HG02973 (cell line): ENCODE measurements at regions not wholly inside any gene's neighbourhood (a gene's known extent, or its start where the extent isn't known, plus 50 kb on each side); places are given as distances from the start of the nearest gene placed in this dataset.

ENCODE experiments used
- ATAC-seq: cut with Tn5 transposase; IDR thresholded peaks from one replicate; pipeline ENCODE4 v1.9.1; 2021; ENCODE audit warnings: moderate library complexity; ENCODE audit not compliant: unreplicated experiment

DNA sequence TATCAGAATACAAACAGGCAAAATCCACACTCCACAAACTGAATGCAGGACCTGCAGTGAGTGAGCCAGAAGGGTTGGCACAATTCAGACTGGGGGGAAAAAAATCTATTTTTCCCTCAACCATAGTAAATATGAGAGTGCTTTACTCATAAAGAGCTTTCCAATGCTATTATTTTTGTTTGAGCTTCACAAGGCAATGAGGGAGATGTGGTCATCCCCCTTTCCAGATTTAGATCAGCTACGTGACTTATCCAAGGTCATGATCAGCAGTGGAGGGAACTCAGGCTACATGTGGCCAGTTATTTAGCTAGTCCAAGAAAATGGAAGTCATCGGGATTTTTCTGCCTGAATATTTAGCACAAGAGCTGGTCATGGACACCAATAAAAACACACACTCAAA lies 120.4 kb upstream of the KLF7 start:
- ATAC-seq = no peak

DNA sequence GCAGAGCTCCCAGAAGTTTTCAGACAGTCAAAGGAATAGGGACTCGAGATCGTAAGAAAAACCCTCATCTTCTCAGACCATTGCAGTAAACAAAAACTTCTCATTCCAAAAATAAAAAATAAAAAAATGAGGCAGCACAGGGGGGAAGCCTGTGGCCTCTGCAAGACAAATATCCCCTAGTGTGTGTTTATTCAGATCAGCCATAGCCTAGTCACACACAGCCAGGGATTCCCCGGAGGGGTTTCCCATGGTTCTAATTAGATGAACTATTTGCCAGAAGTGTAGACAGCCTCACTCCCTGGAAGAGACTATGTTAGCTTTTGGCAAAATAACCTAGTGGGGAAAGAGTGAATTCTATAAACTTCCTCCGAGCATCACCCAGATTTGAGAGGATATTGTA lies 122.9 kb upstream of the KLF7 start:
- ATAC-seq = peak; percentile 56

DNA sequence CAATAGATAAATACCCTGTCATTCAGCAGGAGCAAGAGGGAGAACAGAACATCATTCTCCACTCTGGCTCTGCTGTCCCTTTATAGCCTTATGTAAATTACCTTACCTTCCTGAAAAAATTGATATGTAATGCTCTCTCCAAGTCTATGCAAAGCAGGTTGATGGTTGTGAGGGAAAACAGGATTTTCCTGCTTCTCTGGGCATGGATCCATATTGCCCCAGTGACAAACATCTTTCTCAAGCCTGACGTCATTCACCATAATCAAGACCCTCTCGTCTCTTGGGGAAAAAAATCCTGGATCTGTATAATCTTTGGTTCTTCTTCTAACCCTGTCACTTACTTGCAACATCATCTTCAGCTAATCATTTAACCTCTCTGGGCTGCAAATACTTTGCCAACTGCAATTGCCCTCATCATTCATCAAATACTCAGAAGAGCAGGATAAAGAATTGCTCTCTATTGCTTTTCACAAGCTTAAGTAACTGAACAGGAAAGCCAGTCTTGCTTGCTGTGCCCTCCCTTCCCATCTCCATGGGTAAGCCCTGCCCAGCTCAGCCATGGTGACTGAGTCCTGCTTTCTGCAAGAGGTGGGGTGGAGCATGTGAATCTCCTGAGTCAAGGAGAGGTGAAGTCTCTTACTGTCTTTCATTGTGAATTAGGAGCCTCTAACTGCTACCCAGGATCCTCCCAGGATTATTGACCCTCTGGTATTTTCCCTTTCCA lies 123.7 kb upstream of the KLF7 start:
- ATAC-seq = no peak

DNA sequence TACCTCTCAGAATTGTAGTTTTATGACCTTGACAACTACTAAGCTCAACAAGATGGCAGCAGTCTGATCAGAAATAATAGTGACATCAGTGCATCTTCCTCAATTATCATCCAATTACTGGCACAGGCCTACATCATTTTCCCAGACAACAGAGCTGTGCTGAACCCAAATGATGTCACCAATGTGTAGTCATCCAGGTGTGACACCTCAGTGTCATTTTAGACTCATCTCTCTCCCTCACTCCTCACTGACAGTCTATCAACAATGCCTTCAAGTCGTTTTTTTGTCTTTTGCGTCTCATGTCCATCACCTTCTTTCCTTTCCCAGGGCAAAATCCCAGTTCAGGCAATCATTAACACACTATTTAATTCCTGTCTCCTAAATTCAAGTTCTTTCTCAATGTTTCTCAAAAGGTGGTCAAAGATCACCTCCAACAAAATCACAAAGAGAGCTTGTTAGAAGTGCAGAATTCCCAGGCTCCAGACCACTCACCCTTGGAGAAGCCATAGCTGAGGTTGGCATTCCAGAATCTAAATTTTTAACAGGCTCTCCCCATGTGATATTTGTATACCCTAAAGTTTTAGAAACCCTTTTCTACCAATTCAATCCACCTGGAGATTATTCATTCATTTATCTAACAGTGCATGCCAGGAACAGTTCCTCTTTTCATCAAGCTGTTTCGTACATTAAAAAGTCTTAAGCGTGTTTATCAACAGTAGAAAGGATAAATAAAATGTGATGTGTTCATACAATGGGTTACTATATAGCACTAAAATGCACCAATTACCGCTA lies 125.3 kb upstream of the KLF7 start:
- ATAC-seq = peak; percentile 39

DNA sequence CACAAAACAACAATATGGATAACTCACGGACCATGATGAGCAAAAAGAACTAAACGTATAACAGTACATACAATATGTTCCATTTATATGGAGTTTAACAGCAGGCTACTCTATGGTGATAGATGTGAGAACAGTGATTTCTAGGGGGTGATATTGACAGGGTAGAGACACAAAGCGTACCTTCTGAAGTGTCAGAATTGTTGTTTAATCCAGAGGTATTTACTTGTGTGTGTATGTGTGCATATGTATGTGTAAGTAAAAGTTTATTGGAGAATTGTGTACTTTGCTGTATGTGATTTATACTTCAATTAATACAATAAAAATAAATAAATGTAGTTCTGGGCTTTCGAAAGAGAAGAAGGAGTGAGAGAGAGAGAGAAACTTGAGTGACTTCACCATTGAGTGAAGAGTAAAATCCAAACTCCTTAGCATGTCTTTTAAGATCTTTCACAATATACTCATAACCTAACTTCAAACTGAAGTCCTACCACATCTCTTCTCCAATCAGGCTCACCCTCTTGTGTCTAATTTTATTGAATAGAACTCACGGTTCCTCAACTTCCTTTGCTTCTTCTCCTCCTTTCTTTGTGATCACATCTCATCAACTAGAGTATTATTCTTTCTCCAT lies 126.0 kb upstream of the KLF7 start:
- no peak for ATAC-seq

DNA sequence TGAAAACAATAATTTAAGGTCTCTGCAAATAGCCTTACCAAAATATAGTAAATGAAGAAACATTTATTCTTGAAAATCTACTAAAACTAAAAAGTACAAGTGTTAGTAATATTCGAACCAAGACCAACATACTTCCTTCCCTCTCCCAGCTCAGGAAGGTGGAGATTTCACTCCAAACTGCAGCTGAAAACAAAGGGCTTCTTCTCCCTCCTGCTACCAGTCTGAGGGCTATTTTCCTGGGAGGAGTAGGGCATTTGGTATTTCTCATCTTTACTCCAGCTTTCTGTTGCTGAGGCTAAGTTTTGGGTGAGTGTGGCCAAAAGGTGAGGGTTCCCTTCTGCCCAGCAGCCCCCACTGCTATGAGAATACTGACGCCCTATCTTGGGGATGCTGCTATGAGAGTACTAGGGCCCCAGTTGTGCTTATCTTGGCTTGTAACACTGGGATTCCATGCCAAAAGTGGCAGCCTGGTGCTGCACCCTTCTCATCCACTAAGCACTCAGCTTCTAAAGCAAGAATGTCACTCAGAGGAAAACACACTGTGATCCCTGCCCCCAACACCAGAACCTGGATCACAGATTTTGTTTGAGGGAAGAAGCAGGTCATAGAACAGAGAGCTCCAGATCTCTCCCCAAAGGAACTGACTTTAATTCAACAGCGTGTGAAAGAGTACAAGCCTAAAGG lies 130.7 kb upstream of the KLF7 start:
- ATAC-seq = no peak

DNA sequence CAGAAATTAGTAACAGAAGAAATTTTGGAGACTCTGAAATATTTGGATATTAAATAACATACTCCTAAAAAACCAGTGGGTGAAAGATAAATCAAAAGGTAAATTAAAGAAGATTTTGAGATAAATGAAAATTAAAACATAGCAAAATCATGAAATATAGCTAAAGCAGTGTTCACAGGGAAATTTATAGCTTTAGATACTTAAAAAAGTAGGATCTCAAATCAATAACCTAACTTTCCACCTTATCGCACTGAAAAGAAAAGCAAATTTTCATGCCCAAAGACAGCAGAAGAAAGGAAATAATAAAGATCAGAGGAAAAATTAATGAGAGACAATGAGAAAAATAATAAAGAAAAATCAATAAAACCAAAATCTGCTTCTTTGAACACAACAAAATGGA lies 135.1 kb upstream of the KLF7 start:
- ATAC-seq = no peak

DNA sequence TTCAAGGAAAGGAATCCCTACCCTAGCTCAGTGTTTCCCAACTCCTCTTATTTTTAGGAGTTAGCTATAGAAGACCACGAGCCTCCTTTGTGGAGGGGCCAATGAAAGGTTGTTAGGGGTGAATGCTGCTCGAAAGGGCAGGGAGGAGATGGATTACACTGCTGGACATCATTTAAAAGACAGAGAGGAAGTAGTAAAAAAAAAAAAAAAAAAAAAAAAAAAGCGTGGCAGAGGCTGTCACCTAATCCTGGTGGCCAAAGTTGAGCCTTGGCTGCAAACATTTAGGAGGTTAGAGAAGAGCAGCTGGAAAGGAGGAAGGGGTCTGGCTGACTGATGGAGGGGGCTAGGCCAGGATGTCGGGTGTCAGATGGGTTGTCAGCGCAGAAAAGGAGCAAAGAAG lies 139.0 kb upstream of the KLF7 start:
- ATAC-seq = no peak

DNA sequence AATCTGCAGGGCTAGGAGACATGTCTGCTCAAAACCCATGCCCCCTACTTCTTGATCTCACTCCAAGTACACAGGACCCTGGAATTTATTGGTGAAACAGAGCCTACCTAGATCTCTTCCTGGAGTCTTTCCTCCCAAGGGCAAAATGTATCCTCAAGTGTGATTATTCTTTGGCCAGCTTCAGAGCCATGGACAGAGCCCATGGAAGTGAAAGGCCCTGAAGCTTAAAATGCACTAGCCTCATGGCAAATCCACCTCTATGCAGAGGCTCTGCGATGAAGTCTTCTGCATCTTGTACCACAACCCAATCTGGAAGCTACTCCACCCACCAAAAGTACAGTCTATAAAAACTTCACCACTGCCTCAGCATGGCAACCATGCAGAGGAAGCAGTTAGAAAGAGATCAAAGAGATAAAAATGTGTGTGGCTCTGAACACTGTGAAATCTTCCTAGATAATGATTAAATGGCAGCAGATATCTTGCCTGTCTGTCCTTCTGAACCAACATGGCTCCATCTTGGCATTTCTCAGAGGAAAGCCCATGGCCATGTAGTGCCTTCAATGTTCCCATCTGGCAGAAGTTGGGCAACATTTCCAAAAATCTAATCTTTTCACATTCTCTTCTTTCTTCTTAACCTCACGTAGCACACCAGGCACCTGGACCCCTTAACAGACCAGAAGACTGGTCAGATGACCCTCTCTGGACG lies 142.9 kb upstream of the KLF7 start:
- ATAC-seq = no peak

DNA sequence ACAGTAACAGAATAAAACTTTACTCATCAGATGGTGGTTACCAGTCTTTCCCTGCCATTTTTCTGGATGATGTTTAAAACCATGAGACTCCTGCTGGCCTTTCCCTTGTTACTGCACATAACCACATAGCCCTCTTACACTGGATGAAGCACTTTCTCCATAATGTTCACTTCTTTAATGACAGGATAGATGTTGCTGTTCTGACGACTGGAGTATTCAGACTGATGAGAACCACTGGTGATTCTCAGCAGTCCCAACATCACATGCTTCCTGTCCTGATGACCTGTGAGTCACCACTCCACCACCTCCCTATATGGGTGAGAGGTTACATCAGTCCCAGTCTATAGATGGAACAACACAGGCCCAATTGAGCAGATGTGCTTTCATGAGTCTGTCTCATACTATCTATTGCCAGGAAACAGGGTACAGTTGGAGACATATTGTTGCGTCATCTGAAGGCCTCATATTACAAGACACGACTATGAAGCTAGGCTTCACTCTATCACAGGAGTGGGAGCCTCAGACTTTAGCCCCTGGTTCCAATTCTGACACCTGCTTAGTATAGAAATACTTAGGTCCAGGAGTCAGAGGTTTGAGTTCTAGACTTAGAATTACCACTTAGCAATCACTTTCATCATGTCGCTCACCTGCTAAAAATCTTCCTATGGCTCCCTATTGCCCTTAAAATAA lies 145.7 kb upstream of the KLF7 start:
- ATAC-seq = peak; percentile 91

DNA sequence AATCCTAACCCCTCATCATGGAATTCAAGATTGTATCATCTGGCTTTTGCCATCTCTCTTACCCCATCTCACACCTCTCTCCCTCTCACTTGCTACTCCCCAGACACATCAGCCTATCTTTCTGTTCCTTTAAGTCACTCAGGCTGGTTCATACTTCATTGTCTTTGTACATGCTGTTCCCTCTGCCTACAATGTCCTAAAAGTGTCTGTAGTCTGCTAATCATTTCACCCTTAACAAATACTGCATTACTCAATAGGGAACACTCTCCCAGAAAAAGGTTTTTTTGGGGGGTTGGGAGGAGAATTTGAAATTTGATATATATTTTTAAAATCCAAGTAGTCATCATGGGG lies 146.2 kb upstream of the KLF7 start:
- ATAC-seq = no peak

DNA sequence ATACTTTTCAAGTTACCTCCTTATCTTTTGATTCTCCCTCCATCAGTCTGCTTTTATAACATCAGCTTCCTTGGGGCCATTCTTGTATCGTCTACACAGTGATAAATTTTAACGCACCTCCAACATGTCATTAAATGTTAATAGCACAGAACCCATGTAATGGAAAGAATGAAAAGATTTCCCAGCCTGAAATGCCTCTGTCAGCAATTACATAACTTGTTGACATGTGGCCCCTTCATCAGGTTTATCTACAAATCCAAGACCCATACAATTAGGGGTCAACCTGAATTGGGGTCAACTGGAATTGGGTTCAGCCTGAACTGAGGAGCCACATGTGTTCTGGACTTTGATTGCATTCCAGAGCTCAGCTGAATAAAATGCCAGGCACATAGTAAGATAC lies 148.2 kb upstream of the KLF7 start:
- ATAC-seq = no peak

DNA sequence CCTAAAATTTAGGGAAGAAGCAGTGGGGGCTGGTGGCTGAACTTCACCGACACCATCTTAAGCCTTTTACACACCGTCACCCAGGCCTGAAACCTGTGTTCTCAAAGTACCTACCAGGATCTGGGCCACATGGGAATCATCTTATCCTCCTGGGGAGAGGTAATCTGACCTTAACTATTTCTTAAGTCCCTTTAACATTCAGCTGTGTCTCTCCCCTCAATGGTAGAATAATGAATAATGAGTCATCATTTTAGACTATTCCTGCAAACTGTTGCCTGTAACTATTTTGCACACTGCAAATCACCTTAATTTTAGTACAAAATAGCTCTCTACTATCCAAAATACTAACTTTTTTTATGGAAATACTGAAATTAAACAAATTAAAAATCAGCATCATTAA lies 149.4 kb upstream of the KLF7 start:
- no peak for ATAC-seq

DNA sequence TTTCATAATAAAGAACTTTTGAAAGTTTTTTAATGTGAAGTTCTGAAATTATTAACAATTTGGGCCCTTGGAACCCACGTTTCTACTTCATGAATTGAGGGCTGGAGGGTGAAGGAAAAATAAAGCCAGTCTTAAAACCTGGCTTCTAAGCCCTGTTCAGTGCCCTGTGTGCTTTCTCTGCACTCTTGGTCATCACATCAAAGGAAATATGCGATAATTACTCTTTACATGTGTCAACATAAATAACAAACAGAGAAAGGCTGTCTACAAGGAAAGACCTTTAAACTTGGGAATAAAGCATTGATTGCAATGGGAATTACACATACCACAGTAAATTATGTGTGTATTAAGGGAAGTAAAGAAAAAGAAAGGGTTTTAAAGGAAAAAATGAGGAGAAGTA lies 150.7 kb upstream of the KLF7 start:
- ATAC-seq = no peak

DNA sequence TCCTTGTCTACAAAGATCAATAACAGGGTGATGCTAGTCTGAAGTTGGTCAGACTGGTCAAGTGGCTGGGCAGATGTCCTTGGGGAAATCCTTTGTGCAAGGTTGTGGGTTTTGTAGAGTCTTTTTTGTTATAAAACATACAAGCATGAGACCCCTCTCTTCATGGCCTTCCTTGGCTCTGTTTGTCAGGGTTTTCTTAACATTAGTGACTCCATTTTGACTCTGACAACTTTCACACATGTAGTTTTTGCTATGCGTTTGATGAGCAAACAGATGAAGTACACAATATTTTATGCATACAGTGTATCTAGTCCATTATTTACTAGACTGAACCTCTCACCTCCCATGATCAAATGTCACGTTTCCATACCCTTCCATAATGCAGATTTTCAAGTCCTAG lies 151.2 kb upstream of the KLF7 start:
- no peak for ATAC-seq

DNA sequence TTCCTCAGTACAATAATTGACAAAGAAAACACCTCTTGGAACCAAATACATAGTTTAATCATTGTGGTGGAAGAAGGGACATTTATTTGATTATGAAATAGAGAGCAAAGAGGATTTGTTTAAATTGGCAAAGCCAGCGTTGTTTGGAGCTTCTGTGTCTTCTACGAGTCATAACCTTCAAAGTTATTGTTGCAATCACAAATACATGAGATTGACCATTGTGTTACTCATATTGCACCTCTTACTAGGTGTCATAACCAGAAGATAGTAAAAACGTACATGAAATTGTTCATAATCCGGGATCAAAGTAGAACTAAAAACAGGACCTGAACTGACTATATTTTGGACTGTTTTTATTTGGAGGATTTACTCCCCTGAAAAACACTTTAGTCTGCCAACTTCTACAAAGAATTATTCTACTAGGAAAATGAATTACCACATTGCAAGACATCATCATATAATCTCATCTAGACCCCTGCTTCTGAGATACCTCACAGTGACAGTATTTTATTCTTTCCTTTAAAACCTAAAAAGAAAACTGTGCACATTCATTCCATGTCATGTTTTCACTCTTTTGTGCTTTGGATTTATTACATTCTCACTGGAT lies 151.7 kb upstream of the KLF7 start:
- no peak for ATAC-seq

DNA sequence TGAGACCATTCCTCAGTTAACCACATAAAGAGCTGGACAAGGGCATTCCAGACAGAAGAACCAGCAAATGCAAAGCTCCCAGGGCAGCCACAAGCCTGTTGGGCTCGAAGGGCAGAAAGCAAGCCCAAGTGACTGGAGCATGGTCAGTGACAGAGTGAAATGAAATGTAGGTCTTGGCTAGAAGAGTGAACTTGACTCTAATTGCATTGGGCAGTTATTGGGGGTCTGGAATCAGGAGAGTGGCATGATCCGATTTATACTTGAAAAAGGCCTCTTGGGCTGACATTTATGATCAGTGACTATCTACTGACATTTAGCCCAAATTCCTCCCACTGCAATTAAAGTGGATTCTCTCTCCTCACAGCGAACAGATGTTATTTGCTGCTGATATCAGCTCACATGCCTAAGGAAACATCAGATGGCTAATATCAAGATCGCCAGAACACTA lies 152.5 kb upstream of the KLF7 start:
- no peak for ATAC-seq

DNA sequence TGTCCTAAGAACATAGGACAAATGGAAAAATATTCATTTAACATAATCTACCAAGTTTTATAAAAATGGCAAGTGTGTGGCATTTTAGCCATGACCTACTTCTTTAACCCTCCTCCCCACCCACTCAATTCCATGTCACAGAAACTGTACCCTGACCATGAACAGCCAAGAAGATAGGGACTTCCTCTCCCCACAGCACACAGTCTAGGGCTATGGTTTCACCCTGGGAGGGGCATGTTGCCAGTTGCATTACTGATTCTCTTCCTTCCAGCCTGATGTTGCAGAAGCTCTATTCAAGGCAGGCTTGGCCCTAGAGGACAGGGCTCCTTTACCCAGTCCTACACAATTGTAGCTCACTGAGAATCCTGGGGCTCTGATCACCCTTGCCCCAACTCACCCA lies 153.6 kb upstream of the KLF7 start:
- ATAC-seq = no peak

DNA sequence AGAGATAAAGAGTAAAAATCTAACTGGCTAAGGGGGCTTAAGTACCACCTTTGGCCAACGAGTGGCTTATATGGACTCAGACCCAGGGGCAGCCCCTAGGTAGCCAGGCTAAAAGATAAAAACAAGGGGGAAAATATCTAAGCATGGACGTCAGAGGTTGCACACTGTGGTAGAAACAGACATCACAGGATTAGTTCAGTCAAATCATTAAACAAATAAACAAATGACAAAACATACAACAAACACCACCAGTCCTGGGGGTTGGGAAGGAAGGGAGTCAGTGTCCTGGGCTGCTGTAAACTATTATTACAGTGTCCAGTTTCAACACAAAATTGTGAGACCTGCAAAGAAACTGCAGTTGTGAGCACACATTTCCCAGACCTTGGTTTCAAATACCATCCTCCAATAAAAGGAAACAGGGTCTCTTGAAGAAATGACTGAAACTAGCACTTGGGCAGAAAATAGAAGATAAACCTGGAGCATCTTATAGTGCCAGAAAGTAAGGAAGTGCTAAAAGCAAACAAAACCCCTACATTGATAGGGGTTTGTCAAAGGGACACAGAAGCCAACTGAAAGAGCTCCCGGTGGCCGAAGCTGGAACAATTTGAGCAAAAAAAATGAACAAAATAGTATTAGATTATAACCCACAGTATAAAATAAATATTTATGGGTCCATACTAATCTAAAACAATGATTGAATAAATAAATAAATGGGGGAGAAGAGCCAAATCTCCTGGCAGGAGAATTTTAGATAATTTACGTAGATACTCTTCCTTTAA lies 154.8 kb upstream of the KLF7 start:
- ATAC-seq = no peak
